Mucosa of descending colon (tissue), 3 donors: ENCODE measurements at regions not wholly inside any gene's neighbourhood (a gene's known extent, or its start where the extent isn't known, plus 50 kb on each side); places are given as distances from the start of the nearest gene placed in this dataset.

Experiments
- ATAC-seq: fragments of 200-7000 bp; cut with Tn5 transposase; one replicate; pipeline ENCODE4 v1.9.1; 2020; ENCODE audit warnings: mild to moderate bottlenecking, moderate library complexity
- DNase-seq, 3 donors: peaks; one replicate each; pipeline ENCODE4 v3.0.0-alpha.2; 2020
- H3K36me3 ChIP-seq: fragments of 200-600 bp; one replicate; pipeline ENCODE4 v1.8.0; 2021; ENCODE audit warnings: low read depth, mild to moderate bottlenecking
- H3K4me1 ChIP-seq: fragments of 200-600 bp; one replicate; pipeline ENCODE4 v1.8.0; 2021; ENCODE audit warnings: low read depth, mild to moderate bottlenecking
- H3K4me3 ChIP-seq: fragments of 200-600 bp; one replicate; pipeline ENCODE4 v1.8.0; 2021; ENCODE audit warnings: mild to moderate bottlenecking
- H3K9me3 ChIP-seq: fragments of 200-600 bp; one replicate; pipeline ENCODE4 v1.8.0; 2021; ENCODE audit warnings: mild to moderate bottlenecking
- intact Hi-C, 2 donors: fragments of 100-400 bp; cut with DNase I in 1 of 2; cut with micrococcal nuclease in 1 of 2; formaldehyde crosslinking; loops; one replicate each; pipeline versions ENCODE4 v1.11.0 to v1.11.1; 2022; cut with DNase I, micrococcal nuclease
- TF ChIP-seq, protein P1 (sequence below): fragments of 200-600 bp; IDR thresholded peaks from one replicate; pipeline ENCODE4 v1.8.0; 2022; ENCODE audit warnings: antibody characterized with exemption, mild to moderate bottlenecking
- donor health status: DM: no; HTN: no; CAD: no; lungs with moderate emphysema.
- donor health status: DM: no; HTN: no; CAD: no.
- donor health status: DM: no; HTN: yes; CAD: no.

DNA sequence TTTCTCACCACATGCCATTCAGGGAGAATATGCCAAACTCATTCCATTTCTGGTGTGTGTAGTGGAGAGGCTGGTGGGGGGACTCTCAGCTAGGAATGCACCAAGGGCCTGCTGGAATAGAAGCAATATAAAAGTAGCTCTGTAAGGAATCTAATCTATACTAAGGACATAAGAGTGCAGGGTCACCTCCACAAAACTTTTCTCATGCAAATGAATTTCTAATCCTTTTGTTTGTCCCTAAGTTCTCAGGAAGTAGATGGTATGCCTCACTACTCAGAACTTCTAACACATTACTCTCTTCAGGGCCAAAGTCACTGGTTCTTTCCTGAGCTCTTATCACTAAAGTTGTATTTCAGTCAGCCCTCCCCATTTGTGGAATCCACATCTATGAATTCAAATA lies 427.2 kb downstream of the C6orf118 start:
- intact Hi-C loops = no loop called here
- Histone ChIP-seq H3K36me3 (no peaks in the 10 kb centered on the region), H3K4me3 (no peak overlapping the region), H3K9me3 (peaks cover 13% of the 10 kb centered on the region), H3K4me1 (no peaks in the 10 kb centered on the region)
- TF ChIP-seq, protein P1, sequence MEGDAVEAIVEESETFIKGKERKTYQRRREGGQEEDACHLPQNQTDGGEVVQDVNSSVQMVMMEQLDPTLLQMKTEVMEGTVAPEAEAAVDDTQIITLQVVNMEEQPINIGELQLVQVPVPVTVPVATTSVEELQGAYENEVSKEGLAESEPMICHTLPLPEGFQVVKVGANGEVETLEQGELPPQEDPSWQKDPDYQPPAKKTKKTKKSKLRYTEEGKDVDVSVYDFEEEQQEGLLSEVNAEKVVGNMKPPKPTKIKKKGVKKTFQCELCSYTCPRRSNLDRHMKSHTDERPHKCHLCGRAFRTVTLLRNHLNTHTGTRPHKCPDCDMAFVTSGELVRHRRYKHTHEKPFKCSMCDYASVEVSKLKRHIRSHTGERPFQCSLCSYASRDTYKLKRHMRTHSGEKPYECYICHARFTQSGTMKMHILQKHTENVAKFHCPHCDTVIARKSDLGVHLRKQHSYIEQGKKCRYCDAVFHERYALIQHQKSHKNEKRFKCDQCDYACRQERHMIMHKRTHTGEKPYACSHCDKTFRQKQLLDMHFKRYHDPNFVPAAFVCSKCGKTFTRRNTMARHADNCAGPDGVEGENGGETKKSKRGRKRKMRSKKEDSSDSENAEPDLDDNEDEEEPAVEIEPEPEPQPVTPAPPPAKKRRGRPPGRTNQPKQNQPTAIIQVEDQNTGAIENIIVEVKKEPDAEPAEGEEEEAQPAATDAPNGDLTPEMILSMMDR = no peak
- DNase-seq (no peak), ATAC-seq (no peak)

- Histone ChIP-seq H3K36me3 (no peaks in the 10 kb centered on the region), H3K4me3 (no peak overlapping the region), H3K4me1 (no peaks in the 10 kb centered on the region), H3K9me3 (peaks cover 46% of the 10 kb centered on the region)
- intact Hi-C loops = no loop called here
- no peak for DNase-seq
- no peak for ATAC-seq
- TF ChIP-seq, protein P1 = no peak
Measured at GRCh38 chr6:164871783-164872182, 437.6 kb downstream of the C6orf118 start.

GRCh38 chr6:164870164-164870563 lies 439.2 kb downstream of the C6orf118 start:
- H3K9me3 ChIP-seq = peaks cover 52% of the 10 kb centered on the region
- ATAC-seq (no peak), DNase-seq (no peak)
- no peaks in the 10 kb centered on the region for H3K36me3 ChIP-seq
- intact Hi-C loops = no loop called here
- no peaks in the 10 kb centered on the region for H3K4me1 ChIP-seq
- no peak overlapping the region for H3K4me3 ChIP-seq
- TF ChIP-seq, protein P1 = no peak

DNA sequence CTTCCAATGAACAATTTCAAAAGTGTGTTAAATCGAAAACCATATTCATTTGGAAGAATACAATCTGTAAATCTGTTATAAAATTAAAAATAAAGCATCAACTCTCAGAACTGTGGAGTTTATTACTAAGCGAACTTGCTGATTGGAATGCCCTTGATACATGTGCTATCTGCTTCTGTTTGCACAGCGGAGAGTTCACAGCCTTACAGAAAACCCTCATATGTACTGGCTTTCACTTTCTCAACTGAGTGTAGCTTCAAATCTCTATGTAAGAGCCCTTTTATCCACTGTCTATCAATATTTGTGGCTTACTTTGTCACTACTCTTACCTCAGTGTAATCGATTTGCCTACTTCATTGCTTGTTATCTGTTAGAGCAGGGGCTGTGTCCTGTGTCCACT lies 447.4 kb downstream of the C6orf118 start:
- H3K36me3 ChIP-seq = no peaks in the 10 kb centered on the region
- TF ChIP-seq, protein P1 = no peak
- no peaks in the 10 kb centered on the region for H3K4me1 ChIP-seq
- DNase-seq (no peak), ATAC-seq (no peak)
- intact Hi-C loops = no loop called here
- H3K9me3 ChIP-seq = peaks cover 35% of the 10 kb centered on the region
- H3K4me3 ChIP-seq = no peak overlapping the region

- Histone ChIP-seq H3K4me1 (no peaks in the 10 kb centered on the region), H3K36me3 (no peaks in the 10 kb centered on the region), H3K9me3 (peaks cover 20% of the 10 kb centered on the region), H3K4me3 (no peak overlapping the region)
- TF ChIP-seq, protein P1 = no peak
- DNase-seq (no peak), ATAC-seq (no peak)
- intact Hi-C loops = no loop called here
Measured at GRCh38 chr6:164859816-164860215, 449.6 kb downstream of the C6orf118 start.

GRCh38 chr6:164856138-164856537 lies 453.3 kb downstream of the C6orf118 start:
- DNase-seq (no peak), ATAC-seq (no peak)
- intact Hi-C loops = no loop called here
- Histone ChIP-seq H3K4me3 (no peak overlapping the region), H3K36me3 (no peaks in the 10 kb centered on the region), H3K4me1 (no peaks in the 10 kb centered on the region), H3K9me3 (peaks cover 30% of the 10 kb centered on the region)
- TF ChIP-seq, protein P1 = no peak
